ENCODE measurements at regions not wholly inside any gene's neighbourhood (a gene's known extent, or its start where the extent isn't known, plus 50 kb on each side); places are given as distances from the start of the nearest gene placed in this dataset.

GRCh38 chr2:39540414-39540813 lies 103.3 kb upstream of the MAP4K3 start:
- H3K27me3 ChIP-seq (ENCODE audit: insufficient read depth, low read length): no peaks in the 10 kb centered on the region

GRCh38 chr2:39541011-39541930 lies 104.2 kb upstream of the MAP4K3 start:
- no peak overlapping the region for H3K4me3 ChIP-seq (ENCODE audit: low read length)
- no peaks in the 10 kb centered on the region for H3K4me1 ChIP-seq (ENCODE audit: insufficient read depth, low read length)
- H3K36me3 ChIP-seq (ENCODE audit: insufficient read depth, low read depth, low read length): no peaks in the 10 kb centered on the region
- H3K27ac ChIP-seq (ENCODE audit: low read length): no peak overlapping the region
- H3K27me3 ChIP-seq (ENCODE audit: insufficient read depth, low read length): no peaks in the 10 kb centered on the region
- H3K9ac ChIP-seq (ENCODE audit: low read depth, low read length): no peak overlapping the region
- H3K9me3 ChIP-seq (ENCODE audit: insufficient read depth, low read depth, low read length): no peaks in the 10 kb centered on the region

More at GRCh38 chr2:39540414-39540813, 103.3 kb upstream of the MAP4K3 start:
- Histone ChIP-seq H3K36me3 (ENCODE audit: insufficient read depth, low read depth, low read length) (no peaks in the 10 kb centered on the region), H3K9ac (ENCODE audit: low read depth, low read length) (no peak overlapping the region), H3K4me1 (ENCODE audit: insufficient read depth, low read length) (no peaks in the 10 kb centered on the region), H3K9me3 (ENCODE audit: insufficient read depth, low read depth, low read length) (no peaks in the 10 kb centered on the region), H3K27ac (ENCODE audit: low read length) (no peak overlapping the region), H3K4me3 (ENCODE audit: low read length) (no peak overlapping the region)

GRCh38 chr2:39542523-39542922 lies 105.4 kb upstream of the MAP4K3 start:
- Histone ChIP-seq H3K27me3 (ENCODE audit: insufficient read depth, low read length) (no peaks in the 10 kb centered on the region), H3K9ac (ENCODE audit: low read depth, low read length) (no peak overlapping the region), H3K4me1 (ENCODE audit: insufficient read depth, low read length) (no peaks in the 10 kb centered on the region), H3K4me3 (ENCODE audit: low read length) (no peak overlapping the region), H3K36me3 (ENCODE audit: insufficient read depth, low read depth, low read length) (no peaks in the 10 kb centered on the region), H3K27ac (ENCODE audit: low read length) (no peak overlapping the region), H3K9me3 (ENCODE audit: insufficient read depth, low read depth, low read length) (no peaks in the 10 kb centered on the region)

DNA sequence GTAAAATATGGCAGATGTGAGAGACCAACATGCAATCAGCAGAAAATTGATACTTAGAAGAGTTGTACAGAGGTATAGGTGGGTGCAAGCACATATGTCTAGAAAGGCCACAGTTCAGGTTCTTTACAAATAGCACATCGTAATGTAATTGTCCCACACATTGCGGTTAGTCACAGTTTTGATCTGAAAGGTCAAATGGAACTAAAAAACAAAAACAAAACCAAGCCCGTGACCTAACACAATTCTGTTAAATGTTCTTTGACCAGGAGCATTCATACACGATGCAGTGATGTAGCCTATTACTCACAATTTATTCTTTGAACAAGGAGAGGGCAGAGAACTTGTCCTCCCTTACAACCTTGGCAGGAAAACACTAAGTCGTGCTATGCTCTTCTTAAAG lies 108.9 kb upstream of the MAP4K3 start:
- no peaks in the 10 kb centered on the region for H3K4me1 ChIP-seq (ENCODE audit: insufficient read depth, low read length)
- H3K9me3 ChIP-seq (ENCODE audit: insufficient read depth, low read depth, low read length): no peaks in the 10 kb centered on the region

DNA sequence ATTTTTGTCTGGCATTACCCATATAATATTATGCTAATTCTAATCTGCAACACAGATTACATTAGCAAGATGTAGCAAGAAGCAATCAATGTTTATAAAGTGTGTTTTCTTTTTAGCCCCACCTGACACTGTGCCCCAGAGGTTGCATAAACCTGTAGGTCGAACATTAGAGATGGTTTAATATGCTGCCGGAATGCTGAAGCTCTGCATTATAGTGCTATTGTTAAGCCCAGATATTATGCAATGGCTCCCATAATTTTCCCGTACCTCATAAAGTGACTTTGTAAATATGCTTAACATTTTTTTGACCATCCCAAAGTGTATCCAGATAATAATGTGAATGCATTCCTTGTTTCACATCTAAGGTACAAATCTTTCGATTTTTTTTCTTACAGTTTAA lies 109.3 kb upstream of the MAP4K3 start:
- no peaks in the 10 kb centered on the region for H3K27me3 ChIP-seq (ENCODE audit: insufficient read depth, low read length)
- H3K27ac ChIP-seq (ENCODE audit: low read length): no peak overlapping the region
- no peaks in the 10 kb centered on the region for H3K9me3 ChIP-seq (ENCODE audit: insufficient read depth, low read depth, low read length)
- no peak overlapping the region for H3K4me3 ChIP-seq (ENCODE audit: low read length)
- no peaks in the 10 kb centered on the region for H3K36me3 ChIP-seq (ENCODE audit: insufficient read depth, low read depth, low read length)
- no peaks in the 10 kb centered on the region for H3K4me1 ChIP-seq (ENCODE audit: insufficient read depth, low read length)
- H3K9ac ChIP-seq (ENCODE audit: low read depth, low read length): no peak overlapping the region

More for the DNA sequence above, 108.9 kb upstream of the MAP4K3 start:
- Histone ChIP-seq H3K27me3 (ENCODE audit: insufficient read depth, low read length) (no peaks in the 10 kb centered on the region), H3K9ac (ENCODE audit: low read depth, low read length) (no peak overlapping the region), H3K36me3 (ENCODE audit: insufficient read depth, low read depth, low read length) (no peaks in the 10 kb centered on the region), H3K27ac (ENCODE audit: low read length) (no peak overlapping the region), H3K4me3 (ENCODE audit: low read length) (no peak overlapping the region)

GRCh38 chr2:39546937-39547336 lies 109.9 kb upstream of the MAP4K3 start:
- no peaks in the 10 kb centered on the region for H3K9me3 ChIP-seq (ENCODE audit: insufficient read depth, low read depth, low read length)
- H3K9ac ChIP-seq (ENCODE audit: low read depth, low read length): no peak overlapping the region
- no peaks in the 10 kb centered on the region for H3K4me1 ChIP-seq (ENCODE audit: insufficient read depth, low read length)
- H3K27ac ChIP-seq (ENCODE audit: low read length): no peak overlapping the region
- no peaks in the 10 kb centered on the region for H3K27me3 ChIP-seq (ENCODE audit: insufficient read depth, low read length)
- no peaks in the 10 kb centered on the region for H3K36me3 ChIP-seq (ENCODE audit: insufficient read depth, low read depth, low read length)
- no peak overlapping the region for H3K4me3 ChIP-seq (ENCODE audit: low read length)

DNA sequence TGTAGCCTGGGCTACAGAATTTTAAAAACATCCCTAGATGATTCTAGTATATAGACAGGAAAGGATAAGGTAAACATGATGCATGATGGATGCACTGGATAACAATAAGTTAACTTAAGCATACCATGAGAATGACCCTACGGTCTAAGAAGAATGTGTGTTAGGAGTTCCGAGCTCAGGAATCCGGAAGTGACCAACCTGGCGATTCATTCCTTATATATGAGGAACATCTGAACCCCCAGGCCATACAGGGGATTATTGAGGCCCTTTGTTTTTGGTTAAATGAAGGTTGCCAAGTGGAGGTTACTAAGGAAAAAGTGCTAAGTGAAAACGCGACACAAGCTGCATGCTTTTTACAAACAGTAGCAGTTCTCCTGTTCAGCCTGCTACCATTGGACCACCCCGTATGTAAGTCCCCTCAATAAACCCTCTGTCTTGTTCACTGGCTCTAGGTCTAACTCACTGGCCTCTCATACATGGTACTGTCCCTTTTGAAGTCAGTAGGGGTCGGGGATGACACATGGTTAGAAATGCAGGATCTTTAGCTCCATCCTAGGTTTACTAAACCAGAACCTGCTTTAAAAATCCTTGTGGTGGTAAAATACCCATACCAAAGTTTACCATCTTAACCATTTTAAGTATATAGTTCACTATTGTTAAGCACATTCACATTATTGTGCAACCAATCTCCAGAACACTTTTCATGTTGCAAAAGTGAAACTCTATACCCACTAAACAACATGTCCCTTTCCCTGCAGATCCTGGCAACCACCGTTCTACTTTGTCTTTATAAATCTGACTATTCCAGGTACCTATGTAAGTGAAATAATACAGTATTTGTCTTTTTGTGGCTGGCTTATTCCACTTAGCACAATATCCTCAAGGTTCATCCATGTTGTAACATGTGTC lies 111.0 kb upstream of the MAP4K3 start:
- Histone ChIP-seq H3K27me3 (ENCODE audit: insufficient read depth, low read length) (no peaks in the 10 kb centered on the region), H3K27ac (ENCODE audit: low read length) (no peak overlapping the region), H3K4me1 (ENCODE audit: insufficient read depth, low read length) (no peaks in the 10 kb centered on the region), H3K9ac (ENCODE audit: low read depth, low read length) (no peak overlapping the region), H3K9me3 (ENCODE audit: insufficient read depth, low read depth, low read length) (no peaks in the 10 kb centered on the region), H3K36me3 (ENCODE audit: insufficient read depth, low read depth, low read length) (no peaks in the 10 kb centered on the region), H3K4me3 (ENCODE audit: low read length) (no peak overlapping the region)

DNA sequence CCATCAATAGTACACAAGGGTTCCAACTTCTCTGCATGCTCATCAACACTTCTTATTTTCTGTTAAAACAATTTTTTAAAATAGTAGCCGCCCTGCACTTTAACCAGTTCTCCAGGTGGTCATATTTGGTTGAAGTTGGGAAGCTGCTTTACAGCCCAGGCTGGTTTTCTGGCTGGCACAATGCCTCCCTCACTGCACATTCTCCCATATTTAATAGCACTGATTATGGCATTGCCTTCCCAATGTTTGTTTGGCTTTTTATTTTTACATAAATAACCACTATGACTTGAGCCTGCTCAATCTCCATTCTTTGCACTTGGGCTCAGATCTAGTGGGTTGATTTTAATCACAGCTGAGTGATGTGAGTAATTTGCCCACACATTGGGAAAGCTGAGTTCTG lies 111.9 kb upstream of the MAP4K3 start:
- no peak overlapping the region for H3K27ac ChIP-seq (ENCODE audit: low read length)
- no peak overlapping the region for H3K9ac ChIP-seq (ENCODE audit: low read depth, low read length)
- H3K36me3 ChIP-seq (ENCODE audit: insufficient read depth, low read depth, low read length): no peaks in the 10 kb centered on the region
- no peak overlapping the region for H3K4me3 ChIP-seq (ENCODE audit: low read length)
- H3K9me3 ChIP-seq (ENCODE audit: insufficient read depth, low read depth, low read length): no peaks in the 10 kb centered on the region
- H3K4me1 ChIP-seq (ENCODE audit: insufficient read depth, low read length): no peaks in the 10 kb centered on the region
- H3K27me3 ChIP-seq (ENCODE audit: insufficient read depth, low read length): no peaks in the 10 kb centered on the region

- no peak overlapping the region for H3K27ac ChIP-seq (ENCODE audit: low read length)
- H3K4me1 ChIP-seq (ENCODE audit: insufficient read depth, low read length): no peaks in the 10 kb centered on the region
- H3K4me3 ChIP-seq (ENCODE audit: low read length): no peak overlapping the region
- H3K27me3 ChIP-seq (ENCODE audit: insufficient read depth, low read length): no peaks in the 10 kb centered on the region
- H3K9me3 ChIP-seq (ENCODE audit: insufficient read depth, low read depth, low read length): no peaks in the 10 kb centered on the region
- no peaks in the 10 kb centered on the region for H3K36me3 ChIP-seq (ENCODE audit: insufficient read depth, low read depth, low read length)
- H3K9ac ChIP-seq (ENCODE audit: low read depth, low read length): no peak overlapping the region
These were observed 112.8 kb upstream of the MAP4K3 start for GRCh38 chr2:39549718-39550464.

DNA sequence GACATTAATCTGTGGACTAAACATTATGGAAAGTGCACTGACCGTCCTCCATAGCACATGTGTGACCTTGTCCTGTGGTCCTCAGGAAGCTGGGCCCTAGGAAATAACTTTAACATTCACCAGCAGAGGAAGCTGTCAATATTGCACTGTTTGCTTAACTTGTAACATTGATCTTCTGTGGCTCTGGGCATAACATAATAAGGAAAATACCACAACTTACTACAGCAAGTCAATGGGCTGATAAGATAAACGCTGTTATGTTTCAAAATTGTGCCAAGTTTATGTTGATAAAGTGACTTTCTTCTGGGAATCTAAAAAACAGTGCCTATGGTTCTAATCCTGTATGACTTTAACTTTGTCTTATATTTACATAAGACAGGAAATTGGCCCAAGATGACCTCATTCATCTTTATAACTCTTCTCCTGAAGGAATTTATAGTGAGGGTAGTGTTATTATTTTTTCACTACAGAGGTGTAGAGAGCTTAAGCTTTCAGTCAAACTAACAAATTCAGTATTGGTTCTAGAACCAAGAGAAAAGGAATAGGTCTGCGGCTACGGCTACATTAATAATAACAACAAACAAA lies 113.7 kb upstream of the MAP4K3 start:
- Histone ChIP-seq H3K27ac (ENCODE audit: low read length) (no peak overlapping the region), H3K9ac (ENCODE audit: low read depth, low read length) (no peak overlapping the region), H3K4me1 (ENCODE audit: insufficient read depth, low read length) (no peaks in the 10 kb centered on the region), H3K27me3 (ENCODE audit: insufficient read depth, low read length) (no peaks in the 10 kb centered on the region), H3K9me3 (ENCODE audit: insufficient read depth, low read depth, low read length) (no peaks in the 10 kb centered on the region), H3K4me3 (ENCODE audit: low read length) (no peak overlapping the region), H3K36me3 (ENCODE audit: insufficient read depth, low read depth, low read length) (no peaks in the 10 kb centered on the region)

DNA sequence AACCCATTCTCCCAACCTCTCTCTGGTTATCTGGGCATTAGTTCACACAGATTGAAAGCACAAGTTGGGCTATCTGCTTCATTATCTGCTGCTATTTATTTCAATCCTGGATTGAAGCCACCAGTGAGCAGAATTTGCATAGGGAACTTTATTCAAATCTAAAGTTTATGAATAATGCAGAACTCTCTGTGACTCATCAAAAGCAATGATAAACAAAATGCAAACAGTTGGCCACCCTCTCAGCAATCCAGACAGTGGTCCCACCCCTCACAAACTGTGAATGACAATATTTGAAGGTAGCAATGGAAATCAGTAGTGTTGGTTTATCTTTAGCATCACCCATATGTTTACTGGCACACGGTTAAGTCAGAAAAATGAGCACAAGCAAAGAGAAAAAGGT lies 106.8 kb upstream of the TMEM178A start:
- no peaks in the 10 kb centered on the region for H3K36me3 ChIP-seq (ENCODE audit: insufficient read depth, low read depth, low read length)
- peaks cover 13% of the 10 kb centered on the region for H3K9me3 ChIP-seq (ENCODE audit: insufficient read depth, low read depth, low read length)
- H3K9ac ChIP-seq (ENCODE audit: low read depth, low read length): no peak overlapping the region
- H3K4me3 ChIP-seq (ENCODE audit: low read length): no peak overlapping the region
- no peaks in the 10 kb centered on the region for H3K27me3 ChIP-seq (ENCODE audit: insufficient read depth, low read length)
- no peaks in the 10 kb centered on the region for H3K4me1 ChIP-seq (ENCODE audit: insufficient read depth, low read length)
- H3K27ac ChIP-seq (ENCODE audit: low read length): no peak overlapping the region

All from iPS-20b (cell line).